SK-N-SH treated with all-trans-retinoic acid at 6 μM for 48 hours (cell line): ENCODE measurements at regions not wholly inside any gene's neighbourhood (a gene's known extent, or its start where the extent isn't known, plus 50 kb on each side); places are given as distances from the start of the nearest gene placed in this dataset.
"Not testable (repeated sequence)": the region's sequence is repeated elsewhere in the genome, so short reads cannot be mapped to it uniquely, and the experiment has no call there.

Experiments used
- ATAC-seq: fragments of 200-7000 bp; cut with Tn5 transposase; 3 replicates; pipeline ENCODE4 v1.9.1; 2020; ENCODE audit warnings: mild to moderate bottlenecking, moderate library complexity
- BACH2 ChIP-seq: fragments of 250-450 bp; sonication (Bioruptor Pico); IDR thresholded peaks from 2 replicates; pipeline ENCODE4 v1.9.0; 2021; ENCODE audit warnings: mild to moderate bottlenecking, borderline replicate concordance
- CSDC2 ChIP-seq: fragments of 250-450 bp; sonication (Bioruptor Pico); IDR thresholded peaks from 2 replicates; pipeline ENCODE4 v1.5.0; 2020; ENCODE audit warnings: mild to moderate bottlenecking, moderate library complexity
- CSRNP3 ChIP-seq: fragments of 250-450 bp; sonication (Bioruptor Pico); IDR thresholded peaks from 2 replicates; pipeline ENCODE4 v1.5.1; 2021; ENCODE audit warnings: mild to moderate bottlenecking, moderate library complexity
- ESRRG ChIP-seq: fragments of 250-450 bp; sonication (Bioruptor Pico); IDR thresholded peaks from 2 replicates; pipeline ENCODE4 v1.6.1; 2021; ENCODE audit warnings: mild to moderate bottlenecking
- GLIS3 ChIP-seq: fragments of 250-450 bp; sonication (Bioruptor Pico); IDR thresholded peaks from 2 replicates; pipeline ENCODE4 v1.5.0; 2020; ENCODE audit warnings: mild to moderate bottlenecking, moderate library complexity
- OSR1 ChIP-seq: fragments of 250-450 bp; sonication (Bioruptor Pico); IDR thresholded peaks from 2 replicates; pipeline ENCODE4 v1.8.0; 2022; ENCODE audit warnings: moderate library complexity, mild to moderate bottlenecking, inconsistent platforms
- POU6F1 ChIP-seq: fragments of 250-450 bp; sonication (Bioruptor Pico); IDR thresholded peaks from 2 replicates; pipeline ENCODE4 v1.8.0; 2021; ENCODE audit warnings: low read depth, mild to moderate bottlenecking, moderate library complexity, borderline replicate concordance
- PPARA ChIP-seq: fragments of 250-450 bp; sonication (Bioruptor Pico); IDR thresholded peaks from 2 replicates; pipeline ENCODE4 v1.5.0; 2020; ENCODE audit warnings: mild to moderate bottlenecking, borderline replicate concordance
- RARB ChIP-seq: fragments of 250-450 bp; sonication (Bioruptor Pico); IDR thresholded peaks from 2 replicates; pipeline ENCODE4 v1.8.0; 2021; ENCODE audit warnings: mild to moderate bottlenecking, moderate library complexity
- ZFP30 ChIP-seq: fragments of 450-650 bp; formaldehyde crosslinking; IDR thresholded peaks from 2 replicates; pipeline ENCODE4 v1.5.0; 2022; ENCODE audit warnings: mild to moderate bottlenecking, moderate library complexity
- ZNF8 ChIP-seq: fragments of 450-650 bp; formaldehyde crosslinking; IDR thresholded peaks from 2 replicates; pipeline ENCODE4 v1.5.0; 2020; ENCODE audit warnings: mild to moderate bottlenecking, moderate library complexity

GRCh38 chr13:18212873-18213272 is 968.8 kb downstream of the TUBA3C start:
- TF ChIP-seq GLIS3 (CRISPR knock-in tag) = no peak
- TF ChIP-seq RARB (CRISPR knock-in tag) = no peak
- TF ChIP-seq CSDC2 (CRISPR knock-in tag) = no peak
- no peak for TF ChIP-seq ZNF8 (CRISPR knock-in tag)
- no peak for TF ChIP-seq BACH2 (CRISPR knock-in tag)
- TF ChIP-seq ESRRG (CRISPR knock-in tag) = no peak
- TF ChIP-seq PPARA (CRISPR knock-in tag) = no peak
- no peak for TF ChIP-seq POU6F1
- TF ChIP-seq ZFP30 (CRISPR knock-in tag) = no peak
- TF ChIP-seq OSR1 (CRISPR knock-in tag) = no peak
- TF ChIP-seq CSRNP3 (CRISPR knock-in tag) = no peak
- no peak for ATAC-seq

GRCh38 chr13:18211752-18212560 is 969.7 kb downstream of the TUBA3C start:
- not testable (repeated sequence) for ATAC-seq

- ATAC-seq = not testable (repeated sequence)
These were observed 976.9 kb downstream of the TUBA3C start for GRCh38 chr13:18204614-18205178.

- not testable (repeated sequence) for ATAC-seq
These were observed 986.3 kb downstream of the TUBA3C start for GRCh38 chr13:18195365-18195678.

- not testable (repeated sequence) for ATAC-seq
These were observed 986.8 kb downstream of the TUBA3C start for GRCh38 chr13:18194631-18195364.

- not testable (repeated sequence) for ATAC-seq
These were observed 987.5 kb downstream of the TUBA3C start for GRCh38 chr13:18194104-18194503.
